Mesenchymal stem cell (in vitro differentiated cells and primary cell): ENCODE measurements at regions not wholly inside any gene's neighbourhood (a gene's known extent, or its start where the extent isn't known, plus 50 kb on each side); places are given as distances from the start of the nearest gene placed in this dataset. TPM values are rescaled to one million over a fixed set of nuclear protein-coding genes. Genes with fewer than 3 reads are reported as not detected.

Experiments used
- DNase-seq: peaks from one replicate; pipeline ENCODE4 v3.0.0-alpha.2; 2013
- H2AFZ ChIP-seq: one replicate; pipeline ENCODE4 v1.6.1; 2013; ENCODE audit warnings: low read depth, mild to moderate bottlenecking, control low read depth, inconsistent platforms, low read length, moderate library complexity
- H2AK5ac ChIP-seq: 2 replicates; pipeline ENCODE4 v1.6.1; 2013; ENCODE audit warnings: low read length, moderate library complexity, mild to moderate bottlenecking, inconsistent platforms; ENCODE audit not compliant: severe bottlenecking
- H2BK120ac ChIP-seq: one replicate; pipeline ENCODE4 v1.6.1; 2013; ENCODE audit warnings: low read depth, mild to moderate bottlenecking, inconsistent platforms, low read length, moderate library complexity
- H2BK12ac ChIP-seq, 2 experiments: one replicate each; pipeline ENCODE4 v1.6.1; 2013; ENCODE audit warnings: inconsistent platforms in 2 of 2, low read length in 2 of 2, mild to moderate bottlenecking in 2 of 2, moderate library complexity in 2 of 2, control low read depth in 1 of 2
- H2BK15ac ChIP-seq: one replicate; pipeline ENCODE4 v1.6.1; 2013; ENCODE audit warnings: mild to moderate bottlenecking, low read depth, inconsistent platforms; ENCODE audit not compliant: poor library complexity, severe bottlenecking
- H2BK5ac ChIP-seq: 2 replicates; pipeline ENCODE4 v1.6.1; 2013; ENCODE audit warnings: low read depth, mild to moderate bottlenecking, low read length, control low read depth, inconsistent platforms; ENCODE audit not compliant: poor library complexity, severe bottlenecking
- H3K14ac ChIP-seq, 2 experiments: one replicate each; pipeline ENCODE4 v1.6.1; 2013; ENCODE audit warnings: inconsistent platforms in 2 of 2, low read length in 2 of 2, control low read depth in 1 of 2, mild to moderate bottlenecking in 1 of 2, moderate library complexity in 1 of 2
- H3K18ac ChIP-seq, 2 experiments: one replicate each; pipeline ENCODE4 v1.6.1; 2013; ENCODE audit warnings: inconsistent platforms in 2 of 2, low read length in 2 of 2, control low read depth in 1 of 2, low read depth in 1 of 2, mild to moderate bottlenecking in 1 of 2
- H3K23ac ChIP-seq, 2 experiments: one replicate each; pipeline ENCODE4 v1.6.1; 2013; ENCODE audit warnings: inconsistent platforms in 2 of 2, low read length in 2 of 2, mild to moderate bottlenecking in 2 of 2, moderate library complexity in 2 of 2, control low read depth in 1 of 2
- H3K27ac ChIP-seq: 2 replicates; pipeline ENCODE4 v1.5.1; 2013; ENCODE audit warnings: mild to moderate bottlenecking, moderate library complexity, low read length, control low read depth, inconsistent platforms; ENCODE audit not compliant: poor library complexity, severe bottlenecking
- H3K27me3 ChIP-seq, 2 experiments: 2 replicates each; pipeline versions ENCODE4 v1.6.1 to v1.7.0; 2013; ENCODE audit warnings: low read length in 2 of 2, mild to moderate bottlenecking in 2 of 2, moderate library complexity in 2 of 2, control low read depth in 1 of 2, inconsistent platforms in 1 of 2; ENCODE audit not compliant: control insufficient read depth in 1 of 2, insufficient read depth in 1 of 2
- H3K36me3 ChIP-seq, 2 experiments: 2 replicates each; pipeline versions ENCODE4 v1.6.1 to v1.7.0; 2013; ENCODE audit warnings: low read length in 2 of 2, control low read depth in 1 of 2, inconsistent platforms in 1 of 2, low read depth in 1 of 2, mild to moderate bottlenecking in 1 of 2; ENCODE audit not compliant: insufficient read depth in 2 of 2, control insufficient read depth in 1 of 2
- H3K4ac ChIP-seq, 2 experiments: one replicate each; pipeline ENCODE4 v1.6.1; 2013; ENCODE audit warnings: inconsistent platforms in 2 of 2, low read length in 2 of 2, mild to moderate bottlenecking in 2 of 2, moderate library complexity in 2 of 2, control low read depth in 1 of 2, low read depth in 1 of 2
- H3K4me1 ChIP-seq: 2 replicates; pipeline ENCODE4 v1.6.1; 2013; ENCODE audit warnings: low read depth, low read length, control low read depth; ENCODE audit not compliant: control insufficient read depth, insufficient read depth
- H3K4me2 ChIP-seq: 2 replicates; pipeline ENCODE4 v1.6.1; 2013; ENCODE audit warnings: low read length, mild to moderate bottlenecking, inconsistent platforms; ENCODE audit not compliant: poor library complexity, severe bottlenecking
- H3K4me3 ChIP-seq, 2 experiments: 2 replicates each; pipeline versions ENCODE4 v1.5.1 to v1.7.0; 2013; ENCODE audit warnings: low read length in 2 of 2, mild to moderate bottlenecking in 2 of 2, control low read depth in 1 of 2, low read depth in 1 of 2; ENCODE audit not compliant: insufficient read depth in 1 of 2
- H3K79me1 ChIP-seq: replicated peaks from 2 replicates; pipeline ENCODE4 v1.6.1; 2013; ENCODE audit warnings: mild to moderate bottlenecking, control low read depth, low read length, inconsistent platforms; ENCODE audit not compliant: poor library complexity, severe bottlenecking
- H3K9ac ChIP-seq: 2 replicates; pipeline ENCODE4 v1.7.0; 2013; ENCODE audit warnings: mild to moderate bottlenecking, low read length, moderate library complexity
- H3K9me3 ChIP-seq: 2 replicates; pipeline ENCODE4 v1.7.0; 2013; ENCODE audit warnings: mild to moderate bottlenecking, low read length; ENCODE audit not compliant: control insufficient read depth
- H4K8ac ChIP-seq: one replicate; pipeline ENCODE4 v1.6.1; 2013; ENCODE audit warnings: inconsistent platforms, mild to moderate bottlenecking, low read length, moderate library complexity
- H4K91ac ChIP-seq: one replicate; pipeline ENCODE4 v1.6.1; 2013; ENCODE audit warnings: mild to moderate bottlenecking, low read length, inconsistent platforms
- WGBS: methylation state at CpG from one replicate; pipeline ENCODE4 v1.1.7; 2013; ENCODE audit warnings: mixed read lengths; 5-methylcytosine and 5-hydroxymethylcytosine counted together
- small RNA-seq: library from polyadenylated mRNA; stranded (forward); fragments of <200 nt; extraction: miRNeasy Mini kit (QIAGEN cat#:217004); gene quantifications from one replicate; pipeline ENCODE3, GENCODE V24; 2013; ENCODE audit warnings: low read depth

DNA sequence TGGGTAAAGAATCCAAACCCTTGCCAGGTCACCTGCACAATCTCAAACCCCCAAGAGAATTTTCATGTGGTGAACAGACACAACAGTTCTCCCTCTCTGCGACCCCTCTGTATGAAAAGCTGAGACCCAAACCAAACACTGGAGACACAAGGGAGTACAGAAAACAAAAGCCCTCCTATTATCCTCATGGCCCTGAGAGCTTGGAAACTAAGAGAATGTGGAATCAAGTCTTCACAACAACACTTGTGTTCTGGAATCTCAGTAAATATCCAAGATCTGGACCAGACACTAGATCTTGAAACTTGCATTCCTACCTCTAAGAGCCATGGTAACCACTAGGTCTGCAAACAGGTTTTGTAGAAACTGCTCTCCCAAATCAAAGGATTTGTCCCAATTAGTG, 50.1 kb upstream of the CCDC150 start:
- WGBS = 82% methylated on average over 1 of the region's 1 CpG

More for the DNA sequence above, 50.1 kb upstream of the CCDC150 start:
- no peak for DNase-seq
- no peak overlapping the region for H2BK15ac ChIP-seq
- peaks cover 8% of the 10 kb centered on the region for H3K79me1 ChIP-seq
- H4K8ac ChIP-seq = no peak overlapping the region
- no peak overlapping the region for H2AK5ac ChIP-seq
- H2AFZ ChIP-seq = no peak overlapping the region
- no peak overlapping the region for H2BK5ac ChIP-seq
- no peak overlapping the region for H3K4me3 ChIP-seq
- no peak overlapping the region for H2BK120ac ChIP-seq
- no peak overlapping the region for H3K4ac ChIP-seq
- H3K27me3 ChIP-seq = peaks cover 0 to 20% of the 10 kb centered on the region in 2 experiments
- H3K4me1 ChIP-seq = peaks cover 7% of the 10 kb centered on the region
- no peak overlapping the region for H4K91ac ChIP-seq
- no peak overlapping the region for H3K23ac ChIP-seq
- H3K9ac ChIP-seq = no peak overlapping the region
- no peak overlapping the region for H3K14ac ChIP-seq
- H3K36me3 ChIP-seq = peaks cover 0 to 3% of the 10 kb centered on the region in 2 experiments
- no peak overlapping the region for H2BK12ac ChIP-seq
- H3K18ac ChIP-seq = no peak overlapping the region
- no peaks in the 10 kb centered on the region for H3K9me3 ChIP-seq
- H3K4me2 ChIP-seq = no peak overlapping the region
- H3K27ac ChIP-seq = no peak overlapping the region

Small RNA genes in the stretch of these regions (small RNA-seq; reads per million reads assigned to genes)
- not detected for gene RN7SL820P
